Bronchial epithelial cell (primary cell): ENCODE measurements at regions not wholly inside any gene's neighbourhood (a gene's known extent, or its start where the extent isn't known, plus 50 kb on each side); places are given as distances from the start of the nearest gene placed in this dataset.

Experiments
- DNase-seq: peaks from one replicate; pipeline ENCODE4 v3.0.0-alpha.2; 2010; ENCODE audit warnings: low read depth
- FAIRE-seq: peaks from 2 replicates; lab custom pipeline; 2011; peaks lifted over from hg19 to GRCh38; lab: Jason Lieb, UNC
- H3K27me3 ChIP-seq: 2 replicates; pipeline ENCODE4 v1.5.1; 2011; ENCODE audit warnings: low read length; ENCODE audit not compliant: control insufficient read depth, insufficient read depth
- H3K36me3 ChIP-seq: 2 replicates; pipeline ENCODE4 v1.5.1; 2011; ENCODE audit warnings: low read length; ENCODE audit not compliant: control insufficient read depth, insufficient read depth
- H3K4me3 ChIP-seq: 2 replicates; pipeline ENCODE4 v1.5.1; 2011; ENCODE audit warnings: mild to moderate bottlenecking, low read depth, low read length, control low read depth
- TF ChIP-seq, protein P1 (sequence below): IDR thresholded peaks from 2 replicates; pipeline ENCODE4 v1.5.1; 2011; ENCODE audit warnings: mild to moderate bottlenecking, moderate library complexity, low read length, control low read depth, inconsistent platforms; ENCODE audit not compliant: insufficient read depth, severe bottlenecking

DNA sequence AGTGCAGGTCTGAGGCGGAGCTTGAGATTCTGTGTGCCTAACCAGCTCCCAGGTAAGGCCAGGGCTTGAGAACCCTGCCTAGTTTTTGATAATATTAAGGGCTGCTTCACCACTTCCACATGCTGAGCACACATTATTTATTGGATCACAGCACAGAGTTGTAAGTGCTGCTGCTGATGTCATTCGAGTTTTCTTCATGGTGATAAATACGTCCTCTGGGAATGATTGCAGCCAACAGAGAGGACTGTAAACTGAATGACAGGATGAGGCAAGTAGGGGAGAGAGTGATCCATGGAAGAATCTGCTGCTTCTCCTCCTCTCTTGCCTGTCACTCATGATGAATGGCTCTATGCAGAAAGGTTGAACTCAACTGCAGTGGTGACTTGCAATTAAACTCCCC, 77.9 kb upstream of the VPS13A start:
- TF ChIP-seq, protein P1, sequence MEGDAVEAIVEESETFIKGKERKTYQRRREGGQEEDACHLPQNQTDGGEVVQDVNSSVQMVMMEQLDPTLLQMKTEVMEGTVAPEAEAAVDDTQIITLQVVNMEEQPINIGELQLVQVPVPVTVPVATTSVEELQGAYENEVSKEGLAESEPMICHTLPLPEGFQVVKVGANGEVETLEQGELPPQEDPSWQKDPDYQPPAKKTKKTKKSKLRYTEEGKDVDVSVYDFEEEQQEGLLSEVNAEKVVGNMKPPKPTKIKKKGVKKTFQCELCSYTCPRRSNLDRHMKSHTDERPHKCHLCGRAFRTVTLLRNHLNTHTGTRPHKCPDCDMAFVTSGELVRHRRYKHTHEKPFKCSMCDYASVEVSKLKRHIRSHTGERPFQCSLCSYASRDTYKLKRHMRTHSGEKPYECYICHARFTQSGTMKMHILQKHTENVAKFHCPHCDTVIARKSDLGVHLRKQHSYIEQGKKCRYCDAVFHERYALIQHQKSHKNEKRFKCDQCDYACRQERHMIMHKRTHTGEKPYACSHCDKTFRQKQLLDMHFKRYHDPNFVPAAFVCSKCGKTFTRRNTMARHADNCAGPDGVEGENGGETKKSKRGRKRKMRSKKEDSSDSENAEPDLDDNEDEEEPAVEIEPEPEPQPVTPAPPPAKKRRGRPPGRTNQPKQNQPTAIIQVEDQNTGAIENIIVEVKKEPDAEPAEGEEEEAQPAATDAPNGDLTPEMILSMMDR, result no peak
- no peaks in the 10 kb centered on the region for H3K36me3 ChIP-seq
- DNase-seq (no peak), FAIRE-seq (no peak)
- no peaks in the 10 kb centered on the region for H3K27me3 ChIP-seq
- no peak overlapping the region for H3K4me3 ChIP-seq

DNA sequence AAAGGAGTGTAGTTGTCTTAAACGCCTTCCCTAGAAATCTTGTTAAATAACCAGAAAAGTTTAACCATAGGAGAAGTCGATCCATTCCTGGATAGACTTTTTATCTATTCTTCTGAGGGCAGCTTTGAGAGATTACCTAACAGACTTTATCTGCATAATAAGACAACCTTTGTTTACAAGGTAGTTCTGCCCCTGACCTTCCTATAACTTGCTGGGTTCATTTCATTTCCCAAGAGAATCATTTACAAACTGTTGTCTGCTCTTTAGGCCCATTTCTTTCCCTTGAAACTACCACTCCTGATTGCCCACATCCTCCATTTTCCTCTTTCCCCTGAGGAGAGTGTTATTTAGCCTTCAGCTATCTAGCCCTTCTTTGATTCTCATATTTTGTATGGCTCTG, 65.9 kb upstream of the VPS13A start:
- FAIRE-seq (no peak), DNase-seq (no peak)
- Histone ChIP-seq H3K27me3 (no peaks in the 10 kb centered on the region), H3K36me3 (no peaks in the 10 kb centered on the region), H3K4me3 (no peak overlapping the region)
- TF ChIP-seq, protein P1, result no peak

DNA sequence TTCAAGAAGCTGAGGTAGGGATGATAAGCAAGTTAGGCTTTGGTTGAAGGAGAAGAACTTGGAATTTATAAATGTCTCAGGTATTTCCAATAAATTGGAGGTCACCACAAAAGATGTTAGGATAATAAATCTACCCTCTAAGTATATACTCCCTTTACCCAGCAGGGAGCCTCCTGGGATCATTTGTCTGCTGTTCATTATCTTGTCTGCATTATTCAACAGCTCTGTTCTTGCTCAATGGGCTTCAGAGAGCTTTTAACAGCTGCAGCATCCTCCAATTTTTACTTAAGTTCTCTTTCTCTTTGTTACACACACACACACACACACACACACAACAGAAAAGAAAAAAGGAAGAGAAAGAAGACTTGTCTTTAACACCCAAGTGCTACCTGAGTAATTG, 51.7 kb upstream of the VPS13A start:
- H3K4me3 ChIP-seq, result no peak overlapping the region
- DNase-seq (no peak), FAIRE-seq (no peak)
- H3K27me3 ChIP-seq, result no peaks in the 10 kb centered on the region
- no peaks in the 10 kb centered on the region for H3K36me3 ChIP-seq
- TF ChIP-seq, protein P1, result no peak

DNA sequence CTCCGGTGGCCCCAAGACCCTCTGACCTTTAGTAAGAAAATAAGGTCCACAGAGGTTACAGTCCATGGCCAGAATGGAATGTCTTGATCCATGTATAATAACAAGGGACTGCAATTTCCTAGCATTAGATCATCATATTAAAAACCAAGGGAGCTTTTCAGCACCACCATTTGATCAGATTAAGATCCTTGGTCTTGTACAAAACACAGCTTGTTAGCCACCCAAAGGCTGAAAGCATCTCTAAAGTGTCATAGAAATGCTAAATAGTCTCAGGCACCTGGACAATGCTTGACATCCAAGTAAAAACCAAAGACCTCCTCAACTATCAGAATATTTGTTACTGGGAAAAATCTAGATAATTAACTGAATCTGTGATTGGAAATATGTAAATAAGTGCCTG, 50.3 kb upstream of the VPS13A start:
- Histone ChIP-seq H3K36me3 (no peaks in the 10 kb centered on the region), H3K27me3 (no peaks in the 10 kb centered on the region), H3K4me3 (no peak overlapping the region)
- no peak for DNase-seq
- no peak for FAIRE-seq
- TF ChIP-seq, protein P1, result no peak
